ENCODE measurements at regions not wholly inside any gene's neighbourhood (a gene's known extent, or its start where the extent isn't known, plus 50 kb on each side); places are given as distances from the start of the nearest gene placed in this dataset.

- TF ChIP-seq LEF1 (IDR thresholded peaks at IDR 0.05; ENCODE audit: borderline replicate concordance) (no peak), FOXK2 (IDR thresholded peaks at IDR 0.05) (no peak), SP1 (IDR thresholded peaks at IDR 0.05) (no peak), FOXM1 (IDR thresholded peaks at IDR 0.05; ENCODE audit: borderline replicate concordance) (no peak), ARNT (IDR thresholded peaks at IDR 0.05) (no peak), FOXA1 (IDR thresholded peaks at IDR 0.05) (no peak), TARDBP (IDR thresholded peaks at IDR 0.05) (no peak), L3MBTL2 (conservative IDR thresholded peaks at IDR 0.05) (no peak), BHLHE40 (IDR thresholded peaks at IDR 0.05; ENCODE audit: borderline replicate concordance) (no peak), HDGF (IDR thresholded peaks at IDR 0.05; ENCODE audit: borderline replicate concordance) (no peak), NFRKB (IDR thresholded peaks at IDR 0.05) (no peak)
These were observed 207.1 kb downstream of the ZNF330 start for GRCh38 chr4:141427726-141428296.

All from HEK293T (cell line).